ENCODE measurements at regions not wholly inside any gene's neighbourhood (a gene's known extent, or its start where the extent isn't known, plus 50 kb on each side); places are given as distances from the start of the nearest gene placed in this dataset.
A peak's percentile ranks its signal among the peaks of the same experiment; 100 is the strongest.
"Not testable (repeated sequence)": the region's sequence is repeated elsewhere in the genome, so short reads cannot be mapped to it uniquely, and the experiment has no call there.

- DNase-seq (ENCODE audit: low read depth in 4 of 4, low spot score in 3 of 4): no peak
Measured at GRCh38 chr2:160550048-160550447, 56.4 kb upstream of the RBMS1 start.

- DNase-seq (ENCODE audit: low read depth in 4 of 4, low spot score in 3 of 4): no peak
Measured at GRCh38 chr2:160551259-160551658, 57.7 kb upstream of the RBMS1 start.

GRCh38 chr2:160555420-160556071 lies 61.9 kb upstream of the RBMS1 start:
- no peak for DNase-seq (ENCODE audit: low read depth in 4 of 4, low spot score in 3 of 4)

- no peak for DNase-seq (ENCODE audit: low read depth in 4 of 4, low spot score in 3 of 4)
Measured at GRCh38 chr2:160557903-160558302, 64.3 kb upstream of the RBMS1 start.

GRCh38 chr2:160558531-160558930 lies 64.9 kb upstream of the RBMS1 start:
- DNase-seq (ENCODE audit: low read depth in 4 of 4, low spot score in 3 of 4): no peak

GRCh38 chr2:160561551-160562295 lies 68.1 kb upstream of the RBMS1 start:
- no peak for DNase-seq (ENCODE audit: low read depth in 4 of 4, low spot score in 3 of 4)

- DNase-seq (ENCODE audit: low read depth in 4 of 4, low spot score in 3 of 4): no peak
Measured at GRCh38 chr2:160562730-160563129, 69.1 kb upstream of the RBMS1 start.

GRCh38 chr2:160564591-160564990 lies 71.0 kb upstream of the RBMS1 start:
- DNase-seq (ENCODE audit: low read depth in 4 of 4, low spot score in 3 of 4): no peak

- no peak for DNase-seq (ENCODE audit: low read depth in 4 of 4, low spot score in 3 of 4)
Measured at GRCh38 chr2:160565099-160565845, 71.7 kb upstream of the RBMS1 start.

GRCh38 chr2:160566717-160567116 lies 73.1 kb upstream of the RBMS1 start:
- DNase-seq (ENCODE audit: low read depth in 4 of 4, low spot score in 3 of 4): no peak

- DNase-seq (ENCODE audit: low read depth in 4 of 4, low spot score in 3 of 4): no peak
Measured at GRCh38 chr2:160568856-160569255, 75.2 kb upstream of the RBMS1 start.

GRCh38 chr2:160570376-160570775 lies 76.8 kb upstream of the RBMS1 start:
- no peak for DNase-seq (ENCODE audit: low read depth in 4 of 4, low spot score in 3 of 4)

- no peak for DNase-seq (ENCODE audit: low read depth in 4 of 4, low spot score in 3 of 4)
Measured at GRCh38 chr2:160574468-160575140, 81.0 kb upstream of the RBMS1 start.

- no peak for DNase-seq (ENCODE audit: low read depth in 4 of 4, low spot score in 3 of 4)
Measured at GRCh38 chr2:160575368-160575767, 81.8 kb upstream of the RBMS1 start.

- DNase-seq (ENCODE audit: low read depth in 4 of 4, low spot score in 3 of 4): no peak
Measured at GRCh38 chr2:160576054-160576499, 82.5 kb upstream of the RBMS1 start.

GRCh38 chr2:160577081-160577480 lies 83.5 kb upstream of the RBMS1 start:
- not testable (repeated sequence) for DNase-seq (ENCODE audit: low read depth in 4 of 4, low spot score in 3 of 4)

GRCh38 chr2:160581035-160581434 lies 87.4 kb upstream of the RBMS1 start:
- DNase-seq (ENCODE audit: low read depth in 4 of 4, low spot score in 3 of 4): no peak

- no peak for DNase-seq (ENCODE audit: low read depth in 4 of 4, low spot score in 3 of 4)
Measured at GRCh38 chr2:160581448-160581847, 87.8 kb upstream of the RBMS1 start.

- no peak for DNase-seq (ENCODE audit: low read depth in 4 of 4, low spot score in 3 of 4)
Measured at GRCh38 chr2:160582081-160582480, 88.5 kb upstream of the RBMS1 start.

GRCh38 chr2:160582490-160583145 lies 89.0 kb upstream of the RBMS1 start:
- DNase-seq (ENCODE audit: low read depth in 4 of 4, low spot score in 3 of 4): peak in 3 of 4 donors; percentile 24 to 43 (median 41)

Data from left renal pelvis (tissue), 4 donors.